ENCODE measurements at regions not wholly inside any gene's neighbourhood (a gene's known extent, or its start where the extent isn't known, plus 50 kb on each side); places are given as distances from the start of the nearest gene placed in this dataset.

- TF ChIP-seq POLR2A (IDR thresholded peaks at IDR 0.05; ENCODE audit: low read depth, low read length) (no peak), CTCF (conservative IDR thresholded peaks at IDR 0.05; ENCODE audit: low read depth, low read length) (no peak), RCOR1 (IDR thresholded peaks at IDR 0.05; ENCODE audit: insufficient replicate concordance, low read length) (no peak), RAD21 (IDR thresholded peaks at IDR 0.05; ENCODE audit: low read length) (no peak)
- TF ChIP-seq, protein P1, sequence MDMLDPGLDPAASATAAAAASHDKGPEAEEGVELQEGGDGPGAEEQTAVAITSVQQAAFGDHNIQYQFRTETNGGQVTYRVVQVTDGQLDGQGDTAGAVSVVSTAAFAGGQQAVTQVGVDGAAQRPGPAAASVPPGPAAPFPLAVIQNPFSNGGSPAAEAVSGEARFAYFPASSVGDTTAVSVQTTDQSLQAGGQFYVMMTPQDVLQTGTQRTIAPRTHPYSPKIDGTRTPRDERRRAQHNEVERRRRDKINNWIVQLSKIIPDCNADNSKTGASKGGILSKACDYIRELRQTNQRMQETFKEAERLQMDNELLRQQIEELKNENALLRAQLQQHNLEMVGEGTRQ (IDR thresholded peaks at IDR 0.05; ENCODE audit: low read depth, low read length), result no peak
These were observed 202.7 kb downstream of the CYRIA start for GRCh38 chr2:16462958-16463357.

Measured in IMR-90 (cell line).